22Rv1 (cell line): ENCODE measurements at regions not wholly inside any gene's neighbourhood (a gene's known extent, or its start where the extent isn't known, plus 50 kb on each side); places are given as distances from the start of the nearest gene placed in this dataset.

Source experiments
- ZFX ChIP-seq: fragments of 450-650 bp; IDR thresholded peaks from 2 replicates; pipeline ENCODE4 v1.6.1; 2017; ENCODE audit warnings: antibody characterized with exemption, borderline replicate concordance
- TF ChIP-seq, protein P1 (sequence below): fragments of 450-650 bp; IDR thresholded peaks from 2 replicates; pipeline ENCODE4 v1.5.1; 2017; ENCODE audit warnings: mild to moderate bottlenecking

DNA sequence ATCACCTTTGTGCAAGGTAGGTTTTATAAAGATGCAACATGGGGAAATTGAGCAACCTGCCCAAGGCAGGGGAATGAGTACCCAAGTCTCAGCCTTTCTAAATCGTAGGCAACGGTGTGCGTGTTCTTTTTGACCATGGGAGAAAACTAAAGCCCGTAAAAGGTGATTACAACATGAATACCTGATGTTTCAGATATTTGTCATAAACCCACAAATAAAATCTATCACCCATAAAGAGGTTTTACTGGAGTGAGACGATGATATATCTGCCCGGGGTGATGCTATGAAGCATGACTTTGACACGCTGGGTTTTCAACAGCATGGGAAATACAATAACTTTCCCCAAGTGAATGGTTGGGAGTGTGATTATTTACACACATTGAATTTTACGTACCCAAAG is 406.3 kb upstream of the KLF6 start:
- TF ChIP-seq, protein P1, sequence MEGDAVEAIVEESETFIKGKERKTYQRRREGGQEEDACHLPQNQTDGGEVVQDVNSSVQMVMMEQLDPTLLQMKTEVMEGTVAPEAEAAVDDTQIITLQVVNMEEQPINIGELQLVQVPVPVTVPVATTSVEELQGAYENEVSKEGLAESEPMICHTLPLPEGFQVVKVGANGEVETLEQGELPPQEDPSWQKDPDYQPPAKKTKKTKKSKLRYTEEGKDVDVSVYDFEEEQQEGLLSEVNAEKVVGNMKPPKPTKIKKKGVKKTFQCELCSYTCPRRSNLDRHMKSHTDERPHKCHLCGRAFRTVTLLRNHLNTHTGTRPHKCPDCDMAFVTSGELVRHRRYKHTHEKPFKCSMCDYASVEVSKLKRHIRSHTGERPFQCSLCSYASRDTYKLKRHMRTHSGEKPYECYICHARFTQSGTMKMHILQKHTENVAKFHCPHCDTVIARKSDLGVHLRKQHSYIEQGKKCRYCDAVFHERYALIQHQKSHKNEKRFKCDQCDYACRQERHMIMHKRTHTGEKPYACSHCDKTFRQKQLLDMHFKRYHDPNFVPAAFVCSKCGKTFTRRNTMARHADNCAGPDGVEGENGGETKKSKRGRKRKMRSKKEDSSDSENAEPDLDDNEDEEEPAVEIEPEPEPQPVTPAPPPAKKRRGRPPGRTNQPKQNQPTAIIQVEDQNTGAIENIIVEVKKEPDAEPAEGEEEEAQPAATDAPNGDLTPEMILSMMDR = no peak
- no peak for TF ChIP-seq ZFX
